H1 (cell line): ENCODE measurements at regions not wholly inside any gene's neighbourhood (a gene's known extent, or its start where the extent isn't known, plus 50 kb on each side); places are given as distances from the start of the nearest gene placed in this dataset.

Source experiments
- CTCF ChIA-PET: fragments of 300-600 bp; sonication (Branson Sonifier 250); formaldehyde crosslinking; loops from one replicate; lab custom pipeline; 2021; ENCODE audit not compliant: partially characterized antibody; lab: Charles Lee
- POLR2A ChIA-PET: fragments of 300-600 bp; sonication (Branson Sonifier 250); formaldehyde crosslinking; loops from one replicate; lab custom pipeline; 2021; ENCODE audit warnings: inconsistent platforms; ENCODE audit not compliant: partially characterized antibody; lab: Charles Lee
- DNase-seq, 2 experiments: peaks; one replicate each; pipeline versions ENCODE4 v3.0.0 to v3.0.0-alpha.2; 2010 to 2022; ENCODE audit warnings: low spot score in 2 of 2, low read depth in 1 of 2, mixed read lengths in 1 of 2
- FAIRE-seq: peaks from 2 replicates; lab custom pipeline; 2011; peaks lifted over from hg19 to GRCh38; lab: Jason Lieb, UNC
- H2AFZ ChIP-seq: 2 replicates; pipeline ENCODE4 v1.8.1; 2012; ENCODE audit warnings: low read length, inconsistent platforms
- H2AK5ac ChIP-seq: 2 replicates; pipeline ENCODE4 v1.6.1; 2013; ENCODE audit warnings: low read depth, low read length
- H2BK120ac ChIP-seq: replicated peaks from 2 replicates; pipeline ENCODE3; 2013; ENCODE audit warnings: low read depth, low read length, inconsistent platforms
- H2BK12ac ChIP-seq: 2 replicates; pipeline ENCODE4 v1.6.1; 2013; ENCODE audit warnings: low read depth, low read length
- H2BK15ac ChIP-seq: 2 replicates; pipeline ENCODE4 v1.6.1; 2013; ENCODE audit warnings: low read length
- H2BK20ac ChIP-seq: 2 replicates; pipeline ENCODE4 v1.6.1; 2013; ENCODE audit warnings: low read length
- H2BK5ac ChIP-seq: 2 replicates; pipeline ENCODE4 v1.6.1; 2013; ENCODE audit warnings: low read depth, low read length
- H3K14ac ChIP-seq: 2 replicates; pipeline ENCODE4 v1.6.1; 2013; ENCODE audit warnings: inconsistent platforms; ENCODE audit not compliant: insufficient read length
- H3K18ac ChIP-seq: 2 replicates; pipeline ENCODE4 v1.6.1; 2013; ENCODE audit warnings: low read length; ENCODE audit errors: extremely low read depth
- H3K23ac ChIP-seq: 2 replicates; pipeline ENCODE4 v1.6.1; 2013; ENCODE audit warnings: inconsistent platforms; ENCODE audit not compliant: insufficient read length
- H3K23me2 ChIP-seq: 2 replicates; pipeline ENCODE4 v1.6.1; 2013; ENCODE audit warnings: low read depth, low read length
- H3K27ac ChIP-seq: 2 replicates; pipeline ENCODE4 v1.6.1; 2011; ENCODE audit warnings: low read depth, low read length, inconsistent platforms
- H3K27me3 ChIP-seq, 4 experiments: replicated peaks in 1 of 4; 1 replicate in 1 of 4; 2 replicates in 3 of 4; pipeline versions ENCODE4 v1.6.1 to v1.8.1; 2011 to 2013; ENCODE audit warnings: low read length in 3 of 4, mild to moderate bottlenecking in 3 of 4, inconsistent platforms in 2 of 4, mixed read lengths in 2 of 4, moderate library complexity in 1 of 4; ENCODE audit not compliant: control insufficient read depth in 3 of 4, insufficient read depth in 3 of 4; ENCODE audit errors: extremely low read depth in 1 of 4
- H3K36me3 ChIP-seq, 4 experiments: 2 replicates each; pipeline versions ENCODE4 v1.6.1 to v1.8.1; 2011 to 2013; ENCODE audit warnings: mild to moderate bottlenecking in 4 of 4, low read length in 3 of 4, moderate library complexity in 2 of 4, control low read depth in 1 of 4, inconsistent platforms in 1 of 4; ENCODE audit not compliant: insufficient read depth in 4 of 4, control insufficient read depth in 2 of 4
- H3K4ac ChIP-seq: replicated peaks from 2 replicates; pipeline ENCODE3; 2013; ENCODE audit warnings: low read length, low read depth, mixed read lengths, inconsistent platforms; ENCODE audit not compliant: insufficient read length
- H3K4me1 ChIP-seq, 4 experiments: replicated peaks in 1 of 4; 1 replicate in 1 of 4; 2 replicates in 3 of 4; pipeline versions ENCODE4 v1.6.1 to v1.8.1; 2011 to 2013; ENCODE audit warnings: low read length in 3 of 4, inconsistent platforms in 2 of 4, mixed read lengths in 1 of 4; ENCODE audit not compliant: insufficient read depth in 4 of 4, control insufficient read depth in 3 of 4
- H3K4me2 ChIP-seq, 2 experiments: 2 replicates each; pipeline versions ENCODE4 v1.6.1 to v1.8.1; 2011 to 2013; ENCODE audit warnings: low read depth in 2 of 2, low read length in 2 of 2, control low read depth in 1 of 2, inconsistent platforms in 1 of 2, mild to moderate bottlenecking in 1 of 2; ENCODE audit not compliant: insufficient read depth in 1 of 2
- H3K4me3 ChIP-seq, 4 experiments: fragments of 200-600, 300-600 bp in 1 of 4; sonication (generic), shearing (Covaris generic), sonication (Bioruptor Twin) in 1 of 4; 2 replicates each; pipeline versions ENCODE4 v1.5.1 to v1.8.1; 2011 to 2016; ENCODE audit warnings: low read length in 4 of 4, low read depth in 3 of 4, control low read depth in 2 of 4, inconsistent platforms in 2 of 4, mild to moderate bottlenecking in 2 of 4, mixed read lengths in 1 of 4, moderate library complexity in 1 of 4; ENCODE audit not compliant: insufficient read depth in 2 of 4; ENCODE audit errors: extremely low read depth in 1 of 4
- H3K56ac ChIP-seq: replicated peaks from 2 replicates; pipeline ENCODE3; 2013; ENCODE audit warnings: low read depth, mild to moderate bottlenecking, mixed read lengths, low read length, inconsistent platforms; ENCODE audit not compliant: insufficient read length
- H3K79me1 ChIP-seq: 2 replicates; pipeline ENCODE4 v1.6.1; 2013; ENCODE audit warnings: low read depth, low read length, control low read depth
- H3K79me2 ChIP-seq, 2 experiments: 2 replicates each; pipeline versions ENCODE4 v1.6.1 to v1.8.1; 2012 to 2013; ENCODE audit warnings: low read length in 2 of 2, mild to moderate bottlenecking in 2 of 2, inconsistent platforms in 1 of 2; ENCODE audit not compliant: insufficient read depth in 2 of 2, control insufficient read depth in 1 of 2
- H3K9ac ChIP-seq, 4 experiments: replicated peaks in 1 of 4; 1 replicate in 1 of 4; 2 replicates in 3 of 4; pipeline versions ENCODE4 v1.6.1 to v1.8.1; 2011 to 2013; ENCODE audit warnings: low read depth in 3 of 4, low read length in 3 of 4, control low read depth in 2 of 4, mild to moderate bottlenecking in 2 of 4, moderate library complexity in 2 of 4, inconsistent platforms in 1 of 4; ENCODE audit errors: extremely low read depth in 1 of 4
- H3K9me3 ChIP-seq, 2 experiments: 2 replicates each; pipeline versions ENCODE4 v1.6.1 to v1.8.1; 2012 to 2013; ENCODE audit warnings: mild to moderate bottlenecking in 2 of 2, moderate library complexity in 2 of 2, control low read depth in 1 of 2, inconsistent platforms in 1 of 2, low read depth in 1 of 2, low read length in 1 of 2, mixed read lengths in 1 of 2; ENCODE audit not compliant: insufficient read depth in 2 of 2
- H4K20me1 ChIP-seq, 2 experiments: replicated peaks in 1 of 2; 2 replicates each; pipeline versions ENCODE3 to v1.8.1; 2011 to 2013; ENCODE audit warnings: inconsistent platforms in 2 of 2, low read length in 2 of 2, mild to moderate bottlenecking in 1 of 2; ENCODE audit not compliant: insufficient read depth in 2 of 2, control insufficient read depth in 1 of 2
- H4K5ac ChIP-seq: 2 replicates; pipeline ENCODE4 v1.6.1; 2013; ENCODE audit warnings: low read length, low read depth, mixed read lengths, inconsistent platforms; ENCODE audit not compliant: insufficient read length
- H4K8ac ChIP-seq: 2 replicates; pipeline ENCODE4 v1.8.0; 2013; ENCODE audit warnings: mild to moderate bottlenecking, moderate library complexity, low read length, inconsistent platforms; ENCODE audit not compliant: insufficient read depth; ENCODE audit errors: extremely low read depth
- H4K91ac ChIP-seq: replicated peaks from 2 replicates; pipeline ENCODE3; 2013; ENCODE audit warnings: low read length, mixed read lengths, inconsistent platforms; ENCODE audit not compliant: insufficient read length
- JUND ChIP-seq: IDR thresholded peaks from 2 replicates; pipeline ENCODE4 v1.6.1; 2011; ENCODE audit warnings: mild to moderate bottlenecking, improper control_type of control experiment, low read length
- RAD21 ChIP-seq, 2 experiments: IDR thresholded peaks in 1 of 2; conservative IDR thresholded peaks in 1 of 2; 2 replicates each; pipeline ENCODE4 v1.6.1; 2011; ENCODE audit warnings: low read depth in 2 of 2, low read length in 2 of 2, improper control_type of control experiment in 1 of 2, inconsistent platforms in 1 of 2, mild to moderate bottlenecking in 1 of 2, moderate library complexity in 1 of 2
- WGBS, 2 experiments: shearing (Covaris generic) in 1 of 2; methylation state at CpG; one replicate each; pipeline versions ENCODE4 v1.1.6 to v1.1.7; 2013 to 2015; ENCODE audit warnings: low lambda C conversion rate in 2 of 2, mixed read lengths in 2 of 2, inconsistent platforms in 1 of 2, low coverage in 1 of 2, missing lambda C conversion rate in 1 of 2; ENCODE audit not compliant: insufficient replicate concordance in 2 of 2, insufficient coverage in 1 of 2, insufficient read length in 1 of 2; ENCODE audit errors: extremely low coverage in 1 of 2, missing lambda C conversion rate in 1 of 2; 5-methylcytosine and 5-hydroxymethylcytosine counted together
- TF ChIP-seq, protein P1 (sequence below): IDR thresholded peaks from 2 replicates; pipeline ENCODE4 v1.6.1; 2011; ENCODE audit warnings: low read length, improper control_type of control experiment

DNA sequence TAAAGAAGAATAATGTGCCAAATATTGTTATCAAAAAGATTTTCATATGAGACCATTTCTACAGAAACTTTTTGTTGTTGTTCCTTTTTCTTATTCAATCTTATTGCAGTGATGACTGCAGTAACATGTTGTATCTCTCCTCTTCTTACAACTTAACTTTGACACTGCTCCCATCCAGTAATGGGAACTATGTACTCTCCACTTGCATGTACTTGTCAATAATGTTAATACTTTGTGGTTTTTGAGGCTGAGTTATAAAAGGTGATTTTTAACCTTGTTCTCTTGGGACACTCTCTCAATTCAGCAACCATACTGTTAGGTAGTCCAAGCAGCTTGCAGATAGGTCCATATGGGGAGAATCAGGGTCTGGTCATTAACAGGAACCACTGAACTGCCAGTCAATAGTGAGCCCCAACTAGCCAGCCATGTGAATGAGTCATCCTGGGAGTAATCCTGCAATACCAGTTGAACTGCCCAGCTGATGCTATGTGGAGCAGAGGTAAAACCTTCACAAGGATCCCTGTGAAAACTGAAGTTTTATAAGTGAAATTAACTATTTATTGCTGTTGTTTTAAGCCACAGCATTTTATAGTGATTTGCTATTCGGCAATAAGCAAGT is 199.6 kb upstream of the DAB2 start:
- no peak overlapping the region for H3K14ac ChIP-seq
- TF ChIP-seq RAD21 (IDR thresholded peaks at IDR 0.05 in 1 of 2, conservative IDR thresholded peaks at IDR 0.05 in 1 of 2; ENCODE audit: low read depth in 2 of 2, low read length in 2 of 2) = no peak
- TF ChIP-seq, protein P1, sequence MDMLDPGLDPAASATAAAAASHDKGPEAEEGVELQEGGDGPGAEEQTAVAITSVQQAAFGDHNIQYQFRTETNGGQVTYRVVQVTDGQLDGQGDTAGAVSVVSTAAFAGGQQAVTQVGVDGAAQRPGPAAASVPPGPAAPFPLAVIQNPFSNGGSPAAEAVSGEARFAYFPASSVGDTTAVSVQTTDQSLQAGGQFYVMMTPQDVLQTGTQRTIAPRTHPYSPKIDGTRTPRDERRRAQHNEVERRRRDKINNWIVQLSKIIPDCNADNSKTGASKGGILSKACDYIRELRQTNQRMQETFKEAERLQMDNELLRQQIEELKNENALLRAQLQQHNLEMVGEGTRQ = no peak
- peak; percentile 53; the same call in 1 of the 2 replicates for TF ChIP-seq JUND
- TF ChIP-seq, all 59 proteins: peak for 1
- FAIRE-seq = no peak
- no peak overlapping the region for H4K91ac ChIP-seq
- no peak overlapping the region for H3K18ac ChIP-seq
- no peaks in the 10 kb centered on the region for H3K27me3 ChIP-seq
- no peaks in the 10 kb centered on the region for H3K4me1 ChIP-seq
- 96% methylated on average over 1 of the region's 1 CpG; no CpG with 5 or more reads in 1 of the 2 experiments for WGBS, 2 experiments
- H2BK15ac ChIP-seq = no peak overlapping the region
- no peak for DNase-seq
- no peak overlapping the region for H4K8ac ChIP-seq
- H3K4me2 ChIP-seq = no peak overlapping the region
- H4K5ac ChIP-seq = no peak overlapping the region
- H2AK5ac ChIP-seq = no peak overlapping the region
- H2BK12ac ChIP-seq = no peak overlapping the region
- no peaks in the 10 kb centered on the region for H3K9me3 ChIP-seq
- ChIA-PET CTCF (interaction anchor here (1.1 kb wide), 1 partner anchor 25 kb away, joined by 4 read pairs; no protein-coding TSS in a partner anchor), POLR2A (no interaction called here)
- H2BK20ac ChIP-seq = no peak overlapping the region
- no peak overlapping the region for H3K4ac ChIP-seq
- no peak overlapping the region for H3K4me3 ChIP-seq
- no peaks in the 10 kb centered on the region for H3K23me2 ChIP-seq
- no peak overlapping the region for H3K56ac ChIP-seq
- no peaks in the 10 kb centered on the region for H3K36me3 ChIP-seq
- no peak overlapping the region for H3K23ac ChIP-seq
- no peaks in the 10 kb centered on the region for H3K79me1 ChIP-seq
- H3K9ac ChIP-seq = no peak overlapping the region
- no peak overlapping the region for H2BK5ac ChIP-seq
- H4K20me1 ChIP-seq = no peaks in the 10 kb centered on the region
- no peaks in the 10 kb centered on the region for H3K79me2 ChIP-seq
- H2AFZ ChIP-seq = 0 out of 2 replicates have a peak overlapping the region, but pooled peaks have one; percentile 37
- H3K27ac ChIP-seq = no peak overlapping the region
- no peak overlapping the region for H2BK120ac ChIP-seq
